ENCODE measurements at regions not wholly inside any gene's neighbourhood (a gene's known extent, or its start where the extent isn't known, plus 50 kb on each side); places are given as distances from the start of the nearest gene placed in this dataset.

- no peaks in the 10 kb centered on the region for H3K27me3 ChIP-seq
- no peaks in the 10 kb centered on the region for H3K36me3 ChIP-seq
- H3K9me3 ChIP-seq = no peaks in the 10 kb centered on the region
- intact Hi-C loops (cut with DNase I) = no loop called here
- WGBS, 2 donors = 75 to 79% methylated on average over 6 of the region's 6 CpGs
- no peak for DNase-seq
- no peak overlapping the region for H3K4me3 ChIP-seq
- H3K27ac ChIP-seq = no peak overlapping the region
- no peak for TF ChIP-seq POLR2AphosphoS5 (IDR thresholded peaks at IDR 0.05)
- TF ChIP-seq CTCF (IDR thresholded peaks at IDR 0.05) = no peak
- no peak for TF ChIP-seq EP300 (IDR thresholded peaks at IDR 0.05)
- no peak for TF ChIP-seq POLR2A (IDR thresholded peaks at IDR 0.05)
- no peaks in the 10 kb centered on the region for H3K4me1 ChIP-seq
Observed at GRCh38 chr1:116819081-116819480, 64.9 kb downstream of the CD2 start.

- Histone ChIP-seq H3K27me3 (no peaks in the 10 kb centered on the region), H3K9me3 (no peaks in the 10 kb centered on the region), H3K36me3 (no peaks in the 10 kb centered on the region), H3K4me3 (no peak overlapping the region), H3K4me1 (peaks cover 0 to 5% (median 2%) of the 10 kb centered on the region in 4 donors), H3K27ac (no peak overlapping the region)
- intact Hi-C loops (cut with DNase I) = no loop called here
- TF ChIP-seq POLR2AphosphoS5 (IDR thresholded peaks at IDR 0.05) = no peak
- DNase-seq = no peak
- WGBS, 2 donors = 55 to 81% methylated on average over 6 of the region's 6 CpGs
Observed at GRCh38 chr1:116820369-116820768, 66.1 kb downstream of the CD2 start.

GRCh38 chr1:116821763-116822162 lies 67.5 kb downstream of the CD2 start:
- Histone ChIP-seq H3K9me3 (no peaks in the 10 kb centered on the region), H3K36me3 (no peaks in the 10 kb centered on the region), H3K27ac (no peak overlapping the region), H3K4me1 (peaks cover 0 to 10% (median 8%) of the 10 kb centered on the region in 4 donors), H3K4me3 (no peak overlapping the region), H3K27me3 (no peaks in the 10 kb centered on the region)
- no peak for TF ChIP-seq CTCF (IDR thresholded peaks at IDR 0.05)
- TF ChIP-seq EP300 (IDR thresholded peaks at IDR 0.05) = no peak
- TF ChIP-seq POLR2A (IDR thresholded peaks at IDR 0.05) = no peak
- TF ChIP-seq POLR2AphosphoS5 (IDR thresholded peaks at IDR 0.05) = no peak
- intact Hi-C loops (cut with DNase I) = no loop called here
- DNase-seq = no peak
- WGBS, 2 donors = 88 to 92% methylated on average over 2 of the region's 2 CpGs

- WGBS, 2 donors = 25 to 63% methylated on average over 5 of the region's 5 CpGs
- Histone ChIP-seq H3K4me1 (peaks cover 0 to 10% (median 8%) of the 10 kb centered on the region in 4 donors), H3K27me3 (no peaks in the 10 kb centered on the region), H3K9me3 (no peaks in the 10 kb centered on the region), H3K4me3 (no peak overlapping the region), H3K36me3 (no peaks in the 10 kb centered on the region), H3K27ac (no peak overlapping the region)
- intact Hi-C loops (cut with DNase I) = no loop called here
- no peak for TF ChIP-seq CTCF (IDR thresholded peaks at IDR 0.05)
- DNase-seq = no peak
Observed at GRCh38 chr1:116824631-116825206, 70.5 kb downstream of the CD2 start.

GRCh38 chr1:116825207-116825719 lies 71.0 kb downstream of the CD2 start:
- Histone ChIP-seq H3K27me3 (no peaks in the 10 kb centered on the region), H3K36me3 (no peaks in the 10 kb centered on the region), H3K4me3 (no peak overlapping the region), H3K9me3 (no peaks in the 10 kb centered on the region), H3K4me1 (peaks cover 0 to 10% (median 8%) of the 10 kb centered on the region in 4 donors), H3K27ac (no peak overlapping the region)
- 5 to 45% methylated on average over 5 of the region's 5 CpGs for WGBS, 2 donors
- DNase-seq = no peak
- TF ChIP-seq POLR2A (IDR thresholded peaks at IDR 0.05) = no peak
- TF ChIP-seq POLR2AphosphoS5 (IDR thresholded peaks at IDR 0.05) = no peak
- TF ChIP-seq EP300 (IDR thresholded peaks at IDR 0.05) = no peak
- no peak for TF ChIP-seq CTCF (IDR thresholded peaks at IDR 0.05)
- intact Hi-C loops (cut with DNase I) = no loop called here
